H1 (cell line): ENCODE measurements at regions not wholly inside any gene's neighbourhood (a gene's known extent, or its start where the extent isn't known, plus 50 kb on each side); places are given as distances from the start of the nearest gene placed in this dataset.

ENCODE experiments used
- CTCF ChIA-PET: fragments of 300-600 bp; sonication (Branson Sonifier 250); formaldehyde crosslinking; loops from one replicate; lab custom pipeline; 2021; ENCODE audit not compliant: partially characterized antibody; lab: Charles Lee
- POLR2A ChIA-PET: fragments of 300-600 bp; sonication (Branson Sonifier 250); formaldehyde crosslinking; loops from one replicate; lab custom pipeline; 2021; ENCODE audit warnings: inconsistent platforms; ENCODE audit not compliant: partially characterized antibody; lab: Charles Lee
- DNase-seq, 2 experiments: peaks; one replicate each; pipeline versions ENCODE4 v3.0.0 to v3.0.0-alpha.2; 2010 to 2022; ENCODE audit warnings: low spot score in 2 of 2, low read depth in 1 of 2, mixed read lengths in 1 of 2
- FAIRE-seq: peaks from 2 replicates; lab custom pipeline; 2011; peaks lifted over from hg19 to GRCh38; lab: Jason Lieb, UNC
- H2AFZ ChIP-seq: 2 replicates; pipeline ENCODE4 v1.8.1; 2012; ENCODE audit warnings: low read length, inconsistent platforms
- H2AK5ac ChIP-seq: 2 replicates; pipeline ENCODE4 v1.6.1; 2013; ENCODE audit warnings: low read depth, low read length
- H2BK120ac ChIP-seq: replicated peaks from 2 replicates; pipeline ENCODE3; 2013; ENCODE audit warnings: low read depth, low read length, inconsistent platforms
- H2BK12ac ChIP-seq: 2 replicates; pipeline ENCODE4 v1.6.1; 2013; ENCODE audit warnings: low read depth, low read length
- H2BK15ac ChIP-seq: 2 replicates; pipeline ENCODE4 v1.6.1; 2013; ENCODE audit warnings: low read length
- H2BK20ac ChIP-seq: 2 replicates; pipeline ENCODE4 v1.6.1; 2013; ENCODE audit warnings: low read length
- H2BK5ac ChIP-seq: 2 replicates; pipeline ENCODE4 v1.6.1; 2013; ENCODE audit warnings: low read depth, low read length
- H3K14ac ChIP-seq: 2 replicates; pipeline ENCODE4 v1.6.1; 2013; ENCODE audit warnings: inconsistent platforms; ENCODE audit not compliant: insufficient read length
- H3K18ac ChIP-seq: 2 replicates; pipeline ENCODE4 v1.6.1; 2013; ENCODE audit warnings: low read length; ENCODE audit errors: extremely low read depth
- H3K23ac ChIP-seq: 2 replicates; pipeline ENCODE4 v1.6.1; 2013; ENCODE audit warnings: inconsistent platforms; ENCODE audit not compliant: insufficient read length
- H3K23me2 ChIP-seq: 2 replicates; pipeline ENCODE4 v1.6.1; 2013; ENCODE audit warnings: low read depth, low read length
- H3K27ac ChIP-seq: 2 replicates; pipeline ENCODE4 v1.6.1; 2011; ENCODE audit warnings: low read depth, low read length, inconsistent platforms
- H3K27me3 ChIP-seq, 4 experiments: replicated peaks in 1 of 4; 1 replicate in 1 of 4; 2 replicates in 3 of 4; pipeline versions ENCODE4 v1.6.1 to v1.8.1; 2011 to 2013; ENCODE audit warnings: low read length in 3 of 4, mild to moderate bottlenecking in 3 of 4, inconsistent platforms in 2 of 4, mixed read lengths in 2 of 4, moderate library complexity in 1 of 4; ENCODE audit not compliant: control insufficient read depth in 3 of 4, insufficient read depth in 3 of 4; ENCODE audit errors: extremely low read depth in 1 of 4
- H3K36me3 ChIP-seq, 4 experiments: 2 replicates each; pipeline versions ENCODE4 v1.6.1 to v1.8.1; 2011 to 2013; ENCODE audit warnings: mild to moderate bottlenecking in 4 of 4, low read length in 3 of 4, moderate library complexity in 2 of 4, control low read depth in 1 of 4, inconsistent platforms in 1 of 4; ENCODE audit not compliant: insufficient read depth in 4 of 4, control insufficient read depth in 2 of 4
- H3K4ac ChIP-seq: replicated peaks from 2 replicates; pipeline ENCODE3; 2013; ENCODE audit warnings: low read length, low read depth, mixed read lengths, inconsistent platforms; ENCODE audit not compliant: insufficient read length
- H3K4me1 ChIP-seq, 4 experiments: replicated peaks in 1 of 4; 1 replicate in 1 of 4; 2 replicates in 3 of 4; pipeline versions ENCODE4 v1.6.1 to v1.8.1; 2011 to 2013; ENCODE audit warnings: low read length in 3 of 4, inconsistent platforms in 2 of 4, mixed read lengths in 1 of 4; ENCODE audit not compliant: insufficient read depth in 4 of 4, control insufficient read depth in 3 of 4
- H3K4me2 ChIP-seq, 2 experiments: 2 replicates each; pipeline versions ENCODE4 v1.6.1 to v1.8.1; 2011 to 2013; ENCODE audit warnings: low read depth in 2 of 2, low read length in 2 of 2, control low read depth in 1 of 2, inconsistent platforms in 1 of 2, mild to moderate bottlenecking in 1 of 2; ENCODE audit not compliant: insufficient read depth in 1 of 2
- H3K4me3 ChIP-seq, 4 experiments: fragments of 200-600, 300-600 bp in 1 of 4; sonication (generic), shearing (Covaris generic), sonication (Bioruptor Twin) in 1 of 4; 2 replicates each; pipeline versions ENCODE4 v1.5.1 to v1.8.1; 2011 to 2016; ENCODE audit warnings: low read length in 4 of 4, low read depth in 3 of 4, control low read depth in 2 of 4, inconsistent platforms in 2 of 4, mild to moderate bottlenecking in 2 of 4, mixed read lengths in 1 of 4, moderate library complexity in 1 of 4; ENCODE audit not compliant: insufficient read depth in 2 of 4; ENCODE audit errors: extremely low read depth in 1 of 4
- H3K56ac ChIP-seq: replicated peaks from 2 replicates; pipeline ENCODE3; 2013; ENCODE audit warnings: low read depth, mild to moderate bottlenecking, mixed read lengths, low read length, inconsistent platforms; ENCODE audit not compliant: insufficient read length
- H3K79me1 ChIP-seq: 2 replicates; pipeline ENCODE4 v1.6.1; 2013; ENCODE audit warnings: low read depth, low read length, control low read depth
- H3K79me2 ChIP-seq, 2 experiments: 2 replicates each; pipeline versions ENCODE4 v1.6.1 to v1.8.1; 2012 to 2013; ENCODE audit warnings: low read length in 2 of 2, mild to moderate bottlenecking in 2 of 2, inconsistent platforms in 1 of 2; ENCODE audit not compliant: insufficient read depth in 2 of 2, control insufficient read depth in 1 of 2
- H3K9ac ChIP-seq, 4 experiments: replicated peaks in 1 of 4; 1 replicate in 1 of 4; 2 replicates in 3 of 4; pipeline versions ENCODE4 v1.6.1 to v1.8.1; 2011 to 2013; ENCODE audit warnings: low read depth in 3 of 4, low read length in 3 of 4, control low read depth in 2 of 4, mild to moderate bottlenecking in 2 of 4, moderate library complexity in 2 of 4, inconsistent platforms in 1 of 4; ENCODE audit errors: extremely low read depth in 1 of 4
- H3K9me3 ChIP-seq, 2 experiments: 2 replicates each; pipeline versions ENCODE4 v1.6.1 to v1.8.1; 2012 to 2013; ENCODE audit warnings: mild to moderate bottlenecking in 2 of 2, moderate library complexity in 2 of 2, control low read depth in 1 of 2, inconsistent platforms in 1 of 2, low read depth in 1 of 2, low read length in 1 of 2, mixed read lengths in 1 of 2; ENCODE audit not compliant: insufficient read depth in 2 of 2
- H4K20me1 ChIP-seq, 2 experiments: replicated peaks in 1 of 2; 2 replicates each; pipeline versions ENCODE3 to v1.8.1; 2011 to 2013; ENCODE audit warnings: inconsistent platforms in 2 of 2, low read length in 2 of 2, mild to moderate bottlenecking in 1 of 2; ENCODE audit not compliant: insufficient read depth in 2 of 2, control insufficient read depth in 1 of 2
- H4K5ac ChIP-seq: 2 replicates; pipeline ENCODE4 v1.6.1; 2013; ENCODE audit warnings: low read length, low read depth, mixed read lengths, inconsistent platforms; ENCODE audit not compliant: insufficient read length
- H4K8ac ChIP-seq: 2 replicates; pipeline ENCODE4 v1.8.0; 2013; ENCODE audit warnings: mild to moderate bottlenecking, moderate library complexity, low read length, inconsistent platforms; ENCODE audit not compliant: insufficient read depth; ENCODE audit errors: extremely low read depth
- H4K91ac ChIP-seq: replicated peaks from 2 replicates; pipeline ENCODE3; 2013; ENCODE audit warnings: low read length, mixed read lengths, inconsistent platforms; ENCODE audit not compliant: insufficient read length
- CTCF ChIP-seq, 3 experiments: IDR thresholded peaks; 1 replicate in 2 of 3; 2 replicates in 1 of 3; pipeline versions ENCODE4 v1.5.1 to v1.6.1; 2011; ENCODE audit warnings: low read length in 3 of 3, mild to moderate bottlenecking in 3 of 3, inconsistent platforms in 2 of 3, low read depth in 1 of 3, moderate library complexity in 1 of 3; ENCODE audit not compliant: insufficient read depth in 1 of 3; ENCODE audit errors: control extremely low read depth in 1 of 3
- FOSL1 ChIP-seq: IDR thresholded peaks from 2 replicates; pipeline ENCODE4 v1.6.1; 2011; ENCODE audit warnings: mild to moderate bottlenecking, low read depth, low read length, moderate library complexity; ENCODE audit not compliant: insufficient read depth
- WGBS, 2 experiments: shearing (Covaris generic) in 1 of 2; methylation state at CpG; one replicate each; pipeline versions ENCODE4 v1.1.6 to v1.1.7; 2013 to 2015; ENCODE audit warnings: low lambda C conversion rate in 2 of 2, mixed read lengths in 2 of 2, inconsistent platforms in 1 of 2, low coverage in 1 of 2, missing lambda C conversion rate in 1 of 2; ENCODE audit not compliant: insufficient replicate concordance in 2 of 2, insufficient coverage in 1 of 2, insufficient read length in 1 of 2; ENCODE audit errors: extremely low coverage in 1 of 2, missing lambda C conversion rate in 1 of 2; 5-methylcytosine and 5-hydroxymethylcytosine counted together

GRCh38 chr14:83287300-83287699 lies 1753.6 kb upstream of the SEL1L start:
- H4K20me1 ChIP-seq, result no peaks in the 10 kb centered on the region
- no peak overlapping the region for H2BK5ac ChIP-seq
- H2AK5ac ChIP-seq, result no peak overlapping the region
- no peak overlapping the region for H2BK20ac ChIP-seq
- CTCF ChIA-PET, result interaction anchor here (1.5 kb wide), 1 partner anchor 12 kb away, joined by 3 read pairs; no protein-coding TSS in a partner anchor
- no peak overlapping the region for H3K4ac ChIP-seq
- no peaks in the 10 kb centered on the region for H3K79me2 ChIP-seq
- H3K36me3 ChIP-seq, result no peaks in the 10 kb centered on the region
- POLR2A ChIA-PET, result no interaction called here
- no peak overlapping the region for H3K27ac ChIP-seq
- TF ChIP-seq FOSL1 (no peak), CTCF (IDR thresholded peaks at IDR 0.05; ENCODE audit: control extremely low read depth in 1 of 3, insufficient read depth in 1 of 3, low read depth in 1 of 3, low read length in 3 of 3) (no peak)
- H3K27me3 ChIP-seq, result no peaks in the 10 kb centered on the region
- no peaks in the 10 kb centered on the region for H3K79me1 ChIP-seq
- no peaks in the 10 kb centered on the region for H3K23me2 ChIP-seq
- H4K8ac ChIP-seq, result no peak overlapping the region
- H3K4me2 ChIP-seq, result no peak overlapping the region
- H2BK12ac ChIP-seq, result no peak overlapping the region
- no peak overlapping the region for H3K4me3 ChIP-seq
- no peak overlapping the region for H2AFZ ChIP-seq
- no peak overlapping the region for H2BK15ac ChIP-seq
- H3K9me3 ChIP-seq, result no peaks in the 10 kb centered on the region
- H3K9ac ChIP-seq, result no peak overlapping the region
- no peaks in the 10 kb centered on the region for H3K4me1 ChIP-seq
- no peak overlapping the region for H2BK120ac ChIP-seq
- no peak overlapping the region for H3K14ac ChIP-seq
- no peak overlapping the region for H3K18ac ChIP-seq
- no peak for DNase-seq
- no peak overlapping the region for H3K23ac ChIP-seq
- no peak overlapping the region for H3K56ac ChIP-seq
- no peak for FAIRE-seq
- no peak overlapping the region for H4K5ac ChIP-seq
- H4K91ac ChIP-seq, result no peak overlapping the region
- WGBS, 2 experiments, result 87% methylated on average over 2 of the region's 2 CpGs; no CpG with 5 or more reads in 1 of the 2 experiments
